ENCODE measurements at regions not wholly inside any gene's neighbourhood (a gene's known extent, or its start where the extent isn't known, plus 50 kb on each side); places are given as distances from the start of the nearest gene placed in this dataset.

DNA sequence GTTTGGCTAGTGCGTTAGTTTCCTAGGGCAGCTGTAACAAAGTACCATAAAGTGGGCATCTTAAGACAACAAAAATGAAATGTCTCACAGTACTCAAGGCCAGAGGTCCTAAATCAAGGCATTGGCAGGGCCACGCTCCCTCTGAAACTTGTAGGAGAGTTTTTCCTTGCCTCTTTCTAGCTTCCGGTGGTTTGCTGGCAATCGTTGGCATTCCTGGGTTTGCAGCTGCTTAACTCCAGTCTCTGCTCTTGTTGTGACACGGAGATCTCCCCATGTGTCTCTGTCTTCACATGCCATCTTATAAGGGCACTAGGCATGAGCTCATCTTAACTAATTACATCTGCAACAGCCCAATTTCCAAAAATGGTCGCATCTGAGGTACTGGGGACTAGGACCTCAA, 362.0 kb upstream of the BOD1L1 start:
- Histone ChIP-seq H3K9me3 (ENCODE audit: insufficient read depth in 2 of 2, low read depth in 1 of 2, low read length in 1 of 2) (no peaks in the 10 kb centered on the region), H3K14ac (ENCODE audit: insufficient read length) (no peak overlapping the region), H2AK5ac (ENCODE audit: low read depth, low read length) (no peak overlapping the region), H2BK20ac (ENCODE audit: low read length) (no peak overlapping the region), H3K18ac (ENCODE audit: extremely low read depth, low read length) (no peak overlapping the region), H3K36me3 (ENCODE audit: control insufficient read depth in 2 of 4, insufficient read depth in 4 of 4, low read length in 3 of 4) (no peaks in the 10 kb centered on the region), H4K91ac (replicated peaks; ENCODE audit: insufficient read length, low read length) (no peak overlapping the region), H3K56ac (replicated peaks; ENCODE audit: insufficient read length, low read depth, low read length) (no peak overlapping the region), H3K27me3 (replicated peaks in 1 of 4; ENCODE audit: control insufficient read depth in 3 of 4, extremely low read depth in 1 of 4, insufficient read depth in 3 of 4, low read length in 3 of 4) (peaks cover 0 to 1% (median 0%) of the 10 kb centered on the region in 4 experiments; a peak in 1 of 7 replicates), H2BK12ac (ENCODE audit: low read depth, low read length) (no peak overlapping the region), H3K4me3 (ENCODE audit: extremely low read depth in 1 of 4, insufficient read depth in 2 of 4, low read depth in 3 of 4, low read length in 4 of 4) (no peak overlapping the region), H3K79me2 (ENCODE audit: control insufficient read depth in 1 of 2, insufficient read depth in 2 of 2, low read length in 2 of 2) (no peaks in the 10 kb centered on the region), H4K8ac (ENCODE audit: extremely low read depth, insufficient read depth, low read length) (no peak overlapping the region), H4K5ac (ENCODE audit: insufficient read length, low read depth, low read length) (no peak overlapping the region), H3K79me1 (ENCODE audit: low read depth, low read length) (no peaks in the 10 kb centered on the region), H2AFZ (ENCODE audit: low read length) (0 out of 2 replicates have a peak overlapping the region, but pooled peaks have one; percentile 1), H3K4ac (replicated peaks; ENCODE audit: insufficient read length, low read depth, low read length) (no peak overlapping the region), H2BK120ac (replicated peaks; ENCODE audit: low read depth, low read length) (no peak overlapping the region), H2BK5ac (ENCODE audit: low read depth, low read length) (no peak overlapping the region), H3K4me2 (ENCODE audit: insufficient read depth in 1 of 2, low read depth in 2 of 2, low read length in 2 of 2) (no peak overlapping the region), H3K9ac (replicated peaks in 1 of 4; ENCODE audit: extremely low read depth in 1 of 4, low read depth in 3 of 4, low read length in 3 of 4) (no peak overlapping the region), H3K4me1 (replicated peaks in 1 of 4; ENCODE audit: control insufficient read depth in 3 of 4, insufficient read depth in 4 of 4, low read length in 3 of 4) (peaks cover 0 to 3% (median 0%) of the 10 kb centered on the region in 4 experiments; a peak in 1 of 7 replicates), H2BK15ac (ENCODE audit: low read length) (no peak overlapping the region), H3K27ac (ENCODE audit: low read depth, low read length) (no peak overlapping the region), H4K20me1 (replicated peaks in 1 of 2; ENCODE audit: control insufficient read depth in 1 of 2, insufficient read depth in 2 of 2, low read length in 2 of 2) (no peaks in the 10 kb centered on the region), H3K23ac (ENCODE audit: insufficient read length) (no peak overlapping the region), H3K23me2 (ENCODE audit: low read depth, low read length) (no peaks in the 10 kb centered on the region)
- TF ChIP-seq CEBPB (IDR thresholded peaks at IDR 0.05; ENCODE audit: low read depth, low read length) (no peak), MAFK (IDR thresholded peaks at IDR 0.05; ENCODE audit: low read depth, low read length) (no peak), KDM1A (IDR thresholded peaks at IDR 0.05; ENCODE audit: borderline replicate concordance, low read length) (no peak), TCF12 (IDR thresholded peaks at IDR 0.05; ENCODE audit: low read depth, low read length) (no peak), RXRA (IDR thresholded peaks at IDR 0.05; ENCODE audit: insufficient read depth, low read depth, low read length) (no peak), ZNF274 (IDR thresholded peaks at IDR 0.05; ENCODE audit: borderline replicate concordance, extremely low read depth, low read length) (no peak), KDM5A (IDR thresholded peaks at IDR 0.05; ENCODE audit: low read length) (no peak), CHD1 (IDR thresholded peaks at IDR 0.05; ENCODE audit: low read depth, low read length) (no peak), RBBP5 (IDR thresholded peaks at IDR 0.05; ENCODE audit: borderline replicate concordance, low read depth, low read length) (no peak), SIX5 (IDR thresholded peaks at IDR 0.05; ENCODE audit: low read depth, low read length) (no peak), EZH2 (IDR thresholded peaks at IDR 0.05; ENCODE audit: low read depth, low read length, severe bottlenecking) (no peak), SIRT6 (IDR thresholded peaks at IDR 0.05; ENCODE audit: low read length) (no peak), TEAD4 (IDR thresholded peaks at IDR 0.05; ENCODE audit: low read depth, low read length) (no peak)
- TF ChIP-seq, protein P1, sequence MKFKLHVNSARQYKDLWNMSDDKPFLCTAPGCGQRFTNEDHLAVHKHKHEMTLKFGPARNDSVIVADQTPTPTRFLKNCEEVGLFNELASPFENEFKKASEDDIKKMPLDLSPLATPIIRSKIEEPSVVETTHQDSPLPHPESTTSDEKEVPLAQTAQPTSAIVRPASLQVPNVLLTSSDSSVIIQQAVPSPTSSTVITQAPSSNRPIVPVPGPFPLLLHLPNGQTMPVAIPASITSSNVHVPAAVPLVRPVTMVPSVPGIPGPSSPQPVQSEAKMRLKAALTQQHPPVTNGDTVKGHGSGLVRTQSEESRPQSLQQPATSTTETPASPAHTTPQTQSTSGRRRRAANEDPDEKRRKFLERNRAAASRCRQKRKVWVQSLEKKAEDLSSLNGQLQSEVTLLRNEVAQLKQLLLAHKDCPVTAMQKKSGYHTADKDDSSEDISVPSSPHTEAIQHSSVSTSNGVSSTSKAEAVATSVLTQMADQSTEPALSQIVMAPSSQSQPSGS (IDR thresholded peaks at IDR 0.05; ENCODE audit: low read length) = no peak
- FAIRE-seq (no peak), DNase-seq (ENCODE audit: low read depth in 1 of 2, low spot score in 2 of 2) (no peak)
- CTCF ChIA-PET (ENCODE audit: partially characterized antibody) = interaction anchor here (0.6 kb wide), 1 partner anchor 38 kb away, joined by 3 read pairs; no protein-coding TSS in a partner anchor
- 91% methylated on average over 6 of the region's 6 CpGs; no CpG with 5 or more reads in 1 of the 2 experiments for WGBS, 2 experiments (ENCODE audit: extremely low coverage in 1 of 2, insufficient coverage in 1 of 2, insufficient read length in 1 of 2, insufficient replicate concordance in 2 of 2, low coverage in 1 of 2, low lambda C conversion rate in 2 of 2, missing lambda C conversion rate in 1 of 2)
- POLR2A ChIA-PET (ENCODE audit: partially characterized antibody) = interaction anchor here (0.6 kb wide), 1 partner anchor 129 kb away, joined by 4 read pairs; no protein-coding TSS in a partner anchor

Measured in H1 (cell line).